ENCODE measurements at regions not wholly inside any gene's neighbourhood (a gene's known extent, or its start where the extent isn't known, plus 50 kb on each side); places are given as distances from the start of the nearest gene placed in this dataset.

DNA sequence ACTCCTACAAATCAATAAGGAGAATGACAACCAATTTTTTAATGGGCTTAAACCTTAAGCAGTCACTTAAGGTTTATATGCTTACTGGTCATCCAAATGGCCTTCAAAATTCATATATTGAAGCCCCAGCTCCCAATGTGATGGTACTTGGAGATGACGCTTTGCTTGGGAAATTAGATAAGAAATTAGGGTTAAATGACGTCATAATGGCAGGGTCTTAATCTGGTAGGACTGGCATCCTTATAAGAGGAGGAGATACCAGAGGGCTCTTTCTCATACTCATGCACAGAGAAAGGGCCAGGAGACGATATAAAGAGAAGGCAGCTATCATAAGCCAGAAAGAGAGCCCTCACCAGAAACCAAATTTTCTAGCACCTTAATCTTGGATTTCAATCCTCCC lies 350.8 kb upstream of the NFE2L3 start:
- Mint-ChIP-seq H3K27me3 (ENCODE audit: unreplicated experiment) (no peaks in the 10 kb centered on the region), H3K9me3 (ENCODE audit: unreplicated experiment) (no peaks in the 10 kb centered on the region), H3K27ac (ENCODE audit: unreplicated experiment) (no peak overlapping the region), H3K4me1 (ENCODE audit: low read depth, unreplicated experiment) (no peaks in the 10 kb centered on the region), H3K36me3 (ENCODE audit: unreplicated experiment) (no peaks in the 10 kb centered on the region), H3K4me3 (ENCODE audit: unreplicated experiment) (no peak overlapping the region)
- TF ChIP-seq, protein P1, sequence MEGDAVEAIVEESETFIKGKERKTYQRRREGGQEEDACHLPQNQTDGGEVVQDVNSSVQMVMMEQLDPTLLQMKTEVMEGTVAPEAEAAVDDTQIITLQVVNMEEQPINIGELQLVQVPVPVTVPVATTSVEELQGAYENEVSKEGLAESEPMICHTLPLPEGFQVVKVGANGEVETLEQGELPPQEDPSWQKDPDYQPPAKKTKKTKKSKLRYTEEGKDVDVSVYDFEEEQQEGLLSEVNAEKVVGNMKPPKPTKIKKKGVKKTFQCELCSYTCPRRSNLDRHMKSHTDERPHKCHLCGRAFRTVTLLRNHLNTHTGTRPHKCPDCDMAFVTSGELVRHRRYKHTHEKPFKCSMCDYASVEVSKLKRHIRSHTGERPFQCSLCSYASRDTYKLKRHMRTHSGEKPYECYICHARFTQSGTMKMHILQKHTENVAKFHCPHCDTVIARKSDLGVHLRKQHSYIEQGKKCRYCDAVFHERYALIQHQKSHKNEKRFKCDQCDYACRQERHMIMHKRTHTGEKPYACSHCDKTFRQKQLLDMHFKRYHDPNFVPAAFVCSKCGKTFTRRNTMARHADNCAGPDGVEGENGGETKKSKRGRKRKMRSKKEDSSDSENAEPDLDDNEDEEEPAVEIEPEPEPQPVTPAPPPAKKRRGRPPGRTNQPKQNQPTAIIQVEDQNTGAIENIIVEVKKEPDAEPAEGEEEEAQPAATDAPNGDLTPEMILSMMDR (IDR thresholded peaks at IDR 0.05; ENCODE audit: partially characterized antibody, unreplicated experiment), result no peak
- no peak for DNase-seq

DNA sequence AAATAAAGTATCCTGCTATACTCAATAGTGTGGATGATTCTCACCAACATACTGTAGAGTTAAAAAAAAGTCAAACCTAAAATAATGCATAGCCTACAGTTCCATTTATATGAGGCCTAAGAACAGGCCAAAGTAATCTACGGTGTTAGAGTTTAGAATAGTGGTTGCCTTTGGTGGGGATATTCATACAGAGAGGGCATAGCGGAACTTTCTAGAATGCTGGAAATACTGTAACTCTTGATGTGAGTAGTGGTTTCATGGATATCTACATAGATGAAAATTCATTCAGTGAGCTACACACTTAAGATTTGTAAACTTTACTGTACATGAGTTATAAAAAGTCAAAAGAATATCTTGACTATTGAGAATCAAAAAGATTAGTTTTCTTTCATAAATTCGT lies 349.9 kb upstream of the NFE2L3 start:
- no peak overlapping the region for H3K4me3 Mint-ChIP-seq (ENCODE audit: unreplicated experiment)
- H3K36me3 Mint-ChIP-seq (ENCODE audit: unreplicated experiment), result no peaks in the 10 kb centered on the region
- no peaks in the 10 kb centered on the region for H3K9me3 Mint-ChIP-seq (ENCODE audit: unreplicated experiment)
- no peaks in the 10 kb centered on the region for H3K27me3 Mint-ChIP-seq (ENCODE audit: unreplicated experiment)
- H3K27ac Mint-ChIP-seq (ENCODE audit: unreplicated experiment), result no peak overlapping the region
- H3K4me1 Mint-ChIP-seq (ENCODE audit: low read depth, unreplicated experiment), result no peaks in the 10 kb centered on the region
- TF ChIP-seq, protein P1 (IDR thresholded peaks at IDR 0.05; ENCODE audit: partially characterized antibody, unreplicated experiment), result no peak
- no peak for DNase-seq

DNA sequence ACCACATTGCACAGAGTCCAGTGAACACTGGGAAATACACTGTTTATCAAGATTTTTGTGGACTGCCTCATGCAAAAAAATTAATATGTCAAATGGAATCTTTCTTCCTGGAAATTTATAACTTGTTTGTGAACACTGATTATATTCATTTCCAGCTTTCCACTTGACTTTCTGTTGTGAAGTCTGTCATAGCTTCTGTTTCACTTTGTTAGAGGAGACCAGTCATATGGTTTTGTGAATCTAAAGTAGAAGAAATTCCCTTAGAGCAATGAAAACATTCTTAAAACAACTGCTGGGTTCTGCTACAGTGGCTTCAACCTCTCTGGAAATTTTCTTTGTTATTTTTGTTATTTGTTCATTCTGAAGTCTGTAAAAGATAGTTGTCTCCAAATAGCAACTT lies 349.5 kb upstream of the NFE2L3 start:
- no peak for DNase-seq
- Mint-ChIP-seq H3K9me3 (ENCODE audit: unreplicated experiment) (no peaks in the 10 kb centered on the region), H3K36me3 (ENCODE audit: unreplicated experiment) (no peaks in the 10 kb centered on the region), H3K4me1 (ENCODE audit: low read depth, unreplicated experiment) (no peaks in the 10 kb centered on the region), H3K27ac (ENCODE audit: unreplicated experiment) (no peak overlapping the region), H3K4me3 (ENCODE audit: unreplicated experiment) (no peak overlapping the region), H3K27me3 (ENCODE audit: unreplicated experiment) (no peaks in the 10 kb centered on the region)
- TF ChIP-seq, protein P1 (IDR thresholded peaks at IDR 0.05; ENCODE audit: partially characterized antibody, unreplicated experiment), result no peak

DNA sequence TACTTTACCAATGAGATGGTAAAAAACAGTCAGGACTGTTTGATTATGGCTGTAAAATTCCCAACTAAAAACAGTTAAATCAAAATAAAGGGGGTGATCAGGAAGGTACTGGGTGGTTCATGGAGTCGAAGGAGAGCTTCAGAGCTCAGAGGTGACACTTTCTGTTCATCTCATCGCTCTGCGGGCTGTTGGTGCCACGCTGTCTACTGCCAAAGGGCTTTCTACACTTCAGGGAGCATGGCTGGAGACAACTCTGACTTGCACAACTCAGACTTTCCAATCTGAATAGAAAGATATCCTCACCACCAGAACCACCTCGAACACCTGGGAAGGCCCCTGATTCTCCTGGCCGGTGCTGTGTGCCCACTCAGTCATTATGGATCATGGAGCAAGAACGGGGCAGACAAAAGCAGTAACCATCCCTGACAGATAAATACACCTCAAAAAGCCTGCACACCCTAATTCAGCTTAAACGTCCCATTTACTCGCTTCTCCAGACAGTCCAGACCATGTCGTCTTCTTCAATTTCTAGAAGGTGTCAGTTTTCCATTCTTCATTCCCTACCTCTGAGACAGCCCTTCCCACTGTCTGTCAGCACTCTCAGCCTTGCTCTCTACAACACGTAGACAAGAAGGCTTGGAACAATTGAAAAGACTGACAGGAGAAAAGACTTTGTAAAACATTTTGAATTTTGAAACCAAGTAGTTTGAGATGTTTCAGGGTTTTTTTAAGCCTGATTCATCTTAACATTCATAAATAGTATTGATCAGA lies 348.7 kb upstream of the NFE2L3 start:
- Mint-ChIP-seq H3K9me3 (ENCODE audit: unreplicated experiment) (no peaks in the 10 kb centered on the region), H3K27ac (ENCODE audit: unreplicated experiment) (no peak overlapping the region), H3K4me3 (ENCODE audit: unreplicated experiment) (no peak overlapping the region), H3K4me1 (ENCODE audit: low read depth, unreplicated experiment) (no peaks in the 10 kb centered on the region), H3K36me3 (ENCODE audit: unreplicated experiment) (no peaks in the 10 kb centered on the region), H3K27me3 (ENCODE audit: unreplicated experiment) (no peaks in the 10 kb centered on the region)
- no peak for DNase-seq
- TF ChIP-seq, protein P1 (IDR thresholded peaks at IDR 0.05; ENCODE audit: partially characterized antibody, unreplicated experiment), result no peak

DNA sequence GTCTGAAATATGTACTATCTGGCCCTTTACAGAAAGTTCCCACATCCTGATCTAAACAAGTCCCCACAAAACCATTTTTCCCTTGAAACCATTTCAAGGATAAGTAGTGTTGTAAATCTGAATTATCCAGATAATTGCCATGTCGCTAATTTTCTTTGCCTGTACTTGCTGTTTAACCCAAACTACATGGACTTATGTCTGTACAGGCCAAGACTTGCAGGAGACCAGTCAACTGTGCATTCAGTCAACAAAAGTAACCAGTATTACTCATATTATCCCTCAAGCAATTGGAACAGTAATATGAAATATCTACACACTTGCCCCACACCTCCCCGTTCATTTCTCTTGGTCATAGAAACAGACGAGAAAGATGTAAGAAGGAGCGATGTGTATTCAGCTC lies 347.8 kb upstream of the NFE2L3 start:
- Mint-ChIP-seq H3K4me3 (ENCODE audit: unreplicated experiment) (no peak overlapping the region), H3K4me1 (ENCODE audit: low read depth, unreplicated experiment) (no peaks in the 10 kb centered on the region), H3K9me3 (ENCODE audit: unreplicated experiment) (no peaks in the 10 kb centered on the region), H3K36me3 (ENCODE audit: unreplicated experiment) (no peaks in the 10 kb centered on the region), H3K27ac (ENCODE audit: unreplicated experiment) (no peak overlapping the region), H3K27me3 (ENCODE audit: unreplicated experiment) (no peaks in the 10 kb centered on the region)
- no peak for DNase-seq
- TF ChIP-seq, protein P1 (IDR thresholded peaks at IDR 0.05; ENCODE audit: partially characterized antibody, unreplicated experiment), result no peak

Measured in glutamatergic neuron (in vitro differentiated cells).